HG03175 (cell line): ENCODE measurements at regions not wholly inside any gene's neighbourhood (a gene's known extent, or its start where the extent isn't known, plus 50 kb on each side); places are given as distances from the start of the nearest gene placed in this dataset.

Experiments used
- ATAC-seq: cut with Tn5 transposase; IDR thresholded peaks from one replicate; pipeline ENCODE4 v1.9.1; 2021; ENCODE audit warnings: mild to moderate bottlenecking, moderate library complexity; ENCODE audit not compliant: unreplicated experiment

GRCh38 chr3:1036207-1036826 lies 56.5 kb upstream of the CNTN6 start:
- no peak for ATAC-seq

- no peak for ATAC-seq
Observed at GRCh38 chr3:1037631-1038030, 55.2 kb upstream of the CNTN6 start.
